NT2/D1 (cell line): ENCODE measurements at regions not wholly inside any gene's neighbourhood (a gene's known extent, or its start where the extent isn't known, plus 50 kb on each side); places are given as distances from the start of the nearest gene placed in this dataset.

Experiments
- DNase-seq: peaks from one replicate; pipeline ENCODE4 v3.0.0-alpha.2; 2011; ENCODE audit warnings: low read depth, low spot score
- H3K27me3 ChIP-seq: 2 replicates; pipeline ENCODE4 v1.6.0; 2011; ENCODE audit warnings: mild to moderate bottlenecking; ENCODE audit not compliant: insufficient read length, insufficient read depth
- H3K36me3 ChIP-seq: 2 replicates; pipeline ENCODE4 v1.6.1; 2011; ENCODE audit warnings: mild to moderate bottlenecking, low read length, mixed read lengths; ENCODE audit not compliant: insufficient read depth, insufficient read length
- H3K4me1 ChIP-seq: 2 replicates; pipeline ENCODE4 v1.5.1; 2011; ENCODE audit not compliant: insufficient read depth, insufficient read length
- H3K4me3 ChIP-seq: 2 replicates; pipeline ENCODE4 v1.5.1; 2011; ENCODE audit warnings: low read depth; ENCODE audit not compliant: insufficient read length
- H3K9ac ChIP-seq: 2 replicates; pipeline ENCODE4 v1.6.0; 2011; ENCODE audit warnings: low read depth; ENCODE audit not compliant: insufficient read length
- H3K9me3 ChIP-seq: 2 replicates; pipeline ENCODE4 v1.5.1; 2011; ENCODE audit warnings: mild to moderate bottlenecking, low read length; ENCODE audit not compliant: insufficient read depth
- SUZ12 ChIP-seq: IDR thresholded peaks from 2 replicates; pipeline ENCODE4 v1.6.1; 2011; ENCODE audit not compliant: insufficient read length, insufficient read depth; ENCODE audit errors: extremely low read depth
- YY1 ChIP-seq: IDR thresholded peaks from 2 replicates; pipeline ENCODE4 v1.6.1; 2011; ENCODE audit not compliant: insufficient read length, insufficient read depth
- ZNF274 ChIP-seq: IDR thresholded peaks from 2 replicates; pipeline ENCODE4 v1.6.1; 2011; ENCODE audit warnings: mild to moderate bottlenecking, low read depth, low read length

- Histone ChIP-seq H3K36me3 (no peaks in the 10 kb centered on the region), H3K4me1 (no peaks in the 10 kb centered on the region), H3K4me3 (no peak overlapping the region), H3K9ac (no peak overlapping the region), H3K27me3 (peaks cover 2% of the 10 kb centered on the region), H3K9me3 (no peaks in the 10 kb centered on the region)
- TF ChIP-seq SUZ12 (no peak), YY1 (no peak), ZNF274 (no peak)
- no peak for DNase-seq
These were observed 158.1 kb downstream of the HAPSTR1 start for GRCh38 chr16:9249534-9249933.

DNA sequence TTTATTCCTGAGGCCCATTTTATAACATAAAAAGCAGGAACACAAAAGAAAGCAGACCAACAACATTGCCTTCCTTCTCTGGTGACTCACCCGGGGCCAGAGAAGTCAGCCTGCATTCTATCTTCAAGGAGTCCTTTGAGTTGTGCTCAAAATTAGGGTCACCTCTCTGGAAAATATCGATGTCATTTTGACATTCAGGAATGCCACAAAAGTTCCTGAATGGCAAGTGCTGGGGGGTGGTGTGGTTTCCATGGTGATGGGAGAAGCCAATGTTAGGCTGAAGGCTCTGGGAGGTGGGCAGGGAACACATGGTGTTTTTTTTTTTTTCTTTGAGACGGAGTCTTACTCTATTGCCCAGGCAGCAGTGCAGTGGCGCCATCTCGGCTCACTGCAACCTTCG is 159.6 kb downstream of the HAPSTR1 start:
- H3K27me3 ChIP-seq, result no peaks in the 10 kb centered on the region
- no peak for TF ChIP-seq YY1
- TF ChIP-seq SUZ12, result no peak
- TF ChIP-seq ZNF274, result no peak
- no peak overlapping the region for H3K9ac ChIP-seq
- DNase-seq, result no peak
- no peaks in the 10 kb centered on the region for H3K9me3 ChIP-seq
- no peaks in the 10 kb centered on the region for H3K36me3 ChIP-seq
- H3K4me3 ChIP-seq, result no peak overlapping the region
- no peaks in the 10 kb centered on the region for H3K4me1 ChIP-seq

- Histone ChIP-seq H3K9me3 (no peaks in the 10 kb centered on the region), H3K36me3 (no peaks in the 10 kb centered on the region), H3K9ac (no peak overlapping the region), H3K27me3 (no peaks in the 10 kb centered on the region), H3K4me1 (no peaks in the 10 kb centered on the region), H3K4me3 (no peak overlapping the region)
- TF ChIP-seq ZNF274 (no peak), YY1 (no peak), SUZ12 (no peak)
- DNase-seq, result no peak
These were observed 163.4 kb downstream of the HAPSTR1 start for GRCh38 chr16:9254863-9255262.

DNA sequence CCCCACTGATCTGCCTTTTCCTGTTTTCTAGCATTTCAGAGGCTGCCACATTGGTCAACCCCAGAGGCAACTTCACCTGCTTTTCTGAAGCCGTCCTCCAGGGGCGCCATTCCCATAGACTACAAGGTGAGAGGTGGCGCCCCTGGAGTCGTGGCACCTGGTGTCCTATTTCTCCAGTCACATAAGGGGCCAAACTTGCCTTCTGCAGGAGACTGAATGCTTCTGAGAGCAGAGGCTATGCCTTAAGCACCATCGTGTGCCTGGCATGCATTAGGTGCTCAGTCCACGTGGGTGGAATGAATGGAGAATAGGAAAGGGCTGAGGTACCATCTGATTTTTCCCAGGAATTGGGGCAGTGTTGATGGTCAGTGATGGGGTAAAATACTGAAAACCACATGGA is 164.8 kb downstream of the HAPSTR1 start:
- H3K36me3 ChIP-seq, result no peaks in the 10 kb centered on the region
- H3K4me1 ChIP-seq, result no peaks in the 10 kb centered on the region
- TF ChIP-seq YY1 (no peak), SUZ12 (no peak), ZNF274 (no peak)
- no peaks in the 10 kb centered on the region for H3K27me3 ChIP-seq
- no peak overlapping the region for H3K9ac ChIP-seq
- H3K9me3 ChIP-seq, result no peaks in the 10 kb centered on the region
- H3K4me3 ChIP-seq, result no peak overlapping the region
- DNase-seq, result peak; percentile 77

DNA sequence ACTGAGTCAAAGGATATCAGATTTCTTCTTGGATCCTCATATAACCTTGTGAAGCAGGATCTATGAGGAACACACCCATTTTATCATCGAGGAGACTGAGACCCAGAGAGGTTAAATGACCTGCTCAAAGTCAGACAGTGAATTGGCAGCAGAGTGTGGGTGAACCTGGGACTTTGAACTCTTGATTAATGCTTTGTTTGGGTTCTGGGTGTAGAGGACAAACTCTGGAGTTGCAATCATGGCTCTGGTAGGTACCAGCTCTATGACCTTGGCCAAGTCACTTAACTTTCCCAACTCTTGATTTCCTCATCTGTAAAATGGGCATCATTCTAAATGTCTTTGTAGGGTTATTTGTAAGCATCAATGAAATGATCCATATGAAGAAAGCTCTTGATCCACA is 166.4 kb downstream of the HAPSTR1 start:
- H3K4me1 ChIP-seq, result peaks cover 2% of the 10 kb centered on the region
- H3K4me3 ChIP-seq, result no peak overlapping the region
- TF ChIP-seq YY1 (no peak), SUZ12 (no peak), ZNF274 (no peak)
- H3K9ac ChIP-seq, result no peak overlapping the region
- H3K27me3 ChIP-seq, result no peaks in the 10 kb centered on the region
- H3K36me3 ChIP-seq, result no peaks in the 10 kb centered on the region
- no peaks in the 10 kb centered on the region for H3K9me3 ChIP-seq
- DNase-seq, result no peak

DNA sequence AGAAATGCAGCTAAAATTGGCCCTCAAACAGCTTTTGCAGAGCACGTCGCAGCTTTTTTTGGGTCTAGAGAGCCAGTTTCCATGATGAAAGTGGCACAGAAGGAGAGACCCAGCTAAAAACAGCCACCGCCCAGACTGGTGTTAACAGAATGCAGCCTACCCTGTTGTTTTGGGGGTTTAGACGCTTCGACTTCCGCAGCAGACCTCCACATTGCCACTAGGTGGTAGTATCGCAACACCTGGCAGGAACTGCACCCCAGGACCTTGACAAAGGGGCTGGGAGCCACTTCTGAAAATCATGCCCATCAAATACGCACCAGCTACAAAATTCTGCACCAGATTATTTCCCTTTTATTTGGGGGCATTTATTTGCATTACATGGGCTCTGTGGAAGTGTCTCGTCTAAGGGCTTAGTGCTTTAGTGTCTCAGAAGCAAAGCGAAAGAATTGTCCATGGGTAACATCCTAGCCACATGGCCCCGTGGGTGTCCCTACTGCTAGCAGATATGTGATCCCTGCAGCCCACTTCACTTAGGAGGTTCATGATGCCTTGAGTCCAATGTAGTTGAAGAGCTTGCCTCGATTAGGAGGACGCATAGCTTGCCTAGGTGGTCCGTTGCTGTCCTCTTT is 167.1 kb downstream of the HAPSTR1 start:
- Histone ChIP-seq H3K9ac (no peak overlapping the region), H3K27me3 (no peaks in the 10 kb centered on the region), H3K9me3 (no peaks in the 10 kb centered on the region), H3K36me3 (no peaks in the 10 kb centered on the region), H3K4me1 (peaks cover 2% of the 10 kb centered on the region), H3K4me3 (no peak overlapping the region)
- peak; percentile 64 for DNase-seq
- TF ChIP-seq YY1 (no peak), ZNF274 (no peak), SUZ12 (no peak)

DNA sequence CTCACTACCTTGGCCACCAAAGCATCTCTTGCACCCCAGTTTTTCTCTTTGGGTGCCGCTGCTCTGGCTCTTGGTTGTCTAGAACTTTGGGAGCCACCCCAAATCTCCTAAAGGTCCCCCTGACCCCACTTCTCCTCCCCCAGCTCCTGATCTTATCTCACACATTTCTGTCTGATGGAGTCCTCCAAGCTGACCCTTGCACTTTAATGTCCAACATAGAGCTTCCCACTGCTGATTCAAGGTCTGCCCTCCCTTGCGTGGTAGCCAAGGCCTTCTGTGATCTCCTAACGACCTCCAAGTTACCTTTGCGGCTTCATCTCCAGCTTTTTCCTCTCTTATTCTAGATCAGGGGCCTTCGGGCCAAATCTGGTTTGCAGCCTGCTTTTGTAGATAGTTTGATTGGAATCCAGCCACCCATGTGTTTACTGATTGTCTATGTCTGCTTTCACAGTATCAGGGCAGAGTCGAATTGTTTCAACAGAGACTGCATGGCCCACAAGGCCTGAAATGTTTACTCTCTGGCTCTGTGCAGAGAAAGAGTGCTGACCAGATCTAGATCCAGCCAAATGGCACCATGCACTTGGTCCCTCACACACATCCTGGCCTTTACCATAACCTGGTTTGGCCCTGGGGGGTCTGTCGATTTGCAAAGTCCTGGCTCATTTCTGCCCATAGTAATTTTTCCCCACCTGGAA is 168.6 kb downstream of the HAPSTR1 start:
- Histone ChIP-seq H3K9me3 (no peaks in the 10 kb centered on the region), H3K4me3 (no peak overlapping the region), H3K4me1 (peaks cover 2% of the 10 kb centered on the region), H3K36me3 (no peaks in the 10 kb centered on the region), H3K9ac (no peak overlapping the region), H3K27me3 (no peaks in the 10 kb centered on the region)
- DNase-seq, result no peak
- no peak for TF ChIP-seq YY1
- TF ChIP-seq ZNF274, result no peak
- TF ChIP-seq SUZ12, result no peak
